Skeletal muscle satellite cell (primary cell): ENCODE measurements at regions not wholly inside any gene's neighbourhood (a gene's known extent, or its start where the extent isn't known, plus 50 kb on each side); places are given as distances from the start of the nearest gene placed in this dataset.

Source experiments
- H3K27me3 ChIP-seq: 2 replicates; pipeline ENCODE4 v1.7.0; 2013; ENCODE audit warnings: low read length; ENCODE audit not compliant: control insufficient read depth, insufficient read depth
- H3K36me3 ChIP-seq: 2 replicates; pipeline ENCODE4 v1.7.0; 2013; ENCODE audit warnings: mild to moderate bottlenecking, control low read depth, low read length; ENCODE audit not compliant: insufficient read depth
- H3K4me1 ChIP-seq: 2 replicates; pipeline ENCODE4 v1.7.0; 2013; ENCODE audit warnings: low read length; ENCODE audit not compliant: control insufficient read depth, insufficient read depth
- H3K4me2 ChIP-seq: 2 replicates; pipeline ENCODE4 v1.7.0; 2013; ENCODE audit warnings: mild to moderate bottlenecking, low read length
- H3K4me3 ChIP-seq: 2 replicates; pipeline ENCODE4 v1.7.0; 2013; ENCODE audit warnings: low read length
- H3K9ac ChIP-seq: 2 replicates; pipeline ENCODE4 v1.7.0; 2013; ENCODE audit warnings: mild to moderate bottlenecking, low read depth, low read length, moderate library complexity
- H3K9me3 ChIP-seq: replicated peaks from 2 replicates; pipeline ENCODE4 v1.7.0; 2013; ENCODE audit warnings: mild to moderate bottlenecking, control low read depth, low read length

GRCh38 chr11:70873736-70874412 is 378.5 kb downstream of the SHANK2 start:
- no peak overlapping the region for H3K9ac ChIP-seq
- no peak overlapping the region for H3K4me3 ChIP-seq
- H3K4me1 ChIP-seq = peaks cover 7% of the 10 kb centered on the region
- H3K27me3 ChIP-seq = no peaks in the 10 kb centered on the region
- H3K9me3 ChIP-seq = no peaks in the 10 kb centered on the region
- H3K36me3 ChIP-seq = no peaks in the 10 kb centered on the region
- H3K4me2 ChIP-seq = no peak overlapping the region

- Histone ChIP-seq H3K9ac (no peak overlapping the region), H3K4me2 (no peak overlapping the region), H3K36me3 (no peaks in the 10 kb centered on the region), H3K4me3 (no peak overlapping the region), H3K27me3 (no peaks in the 10 kb centered on the region), H3K9me3 (no peaks in the 10 kb centered on the region), H3K4me1 (peaks cover 7% of the 10 kb centered on the region)
These were observed 375.7 kb downstream of the SHANK2 start for GRCh38 chr11:70876685-70877084.

GRCh38 chr11:70877151-70877550 is 375.2 kb downstream of the SHANK2 start:
- no peak overlapping the region for H3K9ac ChIP-seq
- no peaks in the 10 kb centered on the region for H3K36me3 ChIP-seq
- no peaks in the 10 kb centered on the region for H3K9me3 ChIP-seq
- no peak overlapping the region for H3K4me3 ChIP-seq
- H3K27me3 ChIP-seq = no peaks in the 10 kb centered on the region
- peaks cover 2% of the 10 kb centered on the region for H3K4me1 ChIP-seq
- no peak overlapping the region for H3K4me2 ChIP-seq

- Histone ChIP-seq H3K27me3 (no peaks in the 10 kb centered on the region), H3K4me1 (no peaks in the 10 kb centered on the region), H3K9me3 (no peaks in the 10 kb centered on the region), H3K4me3 (no peak overlapping the region), H3K4me2 (no peak overlapping the region), H3K9ac (no peak overlapping the region), H3K36me3 (no peaks in the 10 kb centered on the region)
These were observed 374.0 kb downstream of the SHANK2 start for GRCh38 chr11:70878366-70878765.

- no peak overlapping the region for H3K9ac ChIP-seq
- no peaks in the 10 kb centered on the region for H3K9me3 ChIP-seq
- H3K27me3 ChIP-seq = no peaks in the 10 kb centered on the region
These were observed 372.6 kb downstream of the SHANK2 start for GRCh38 chr11:70879601-70880285.

GRCh38 chr11:70880416-70880815 is 372.0 kb downstream of the SHANK2 start:
- Histone ChIP-seq H3K9ac (no peak overlapping the region), H3K4me3 (no peak overlapping the region), H3K4me2 (no peak overlapping the region), H3K36me3 (no peaks in the 10 kb centered on the region), H3K9me3 (no peaks in the 10 kb centered on the region), H3K27me3 (no peaks in the 10 kb centered on the region), H3K4me1 (no peaks in the 10 kb centered on the region)

More at GRCh38 chr11:70879601-70880285, 372.6 kb downstream of the SHANK2 start:
- H3K4me3 ChIP-seq = no peak overlapping the region
- H3K4me1 ChIP-seq = no peaks in the 10 kb centered on the region
- no peak overlapping the region for H3K4me2 ChIP-seq
- no peaks in the 10 kb centered on the region for H3K36me3 ChIP-seq

GRCh38 chr11:70881948-70882715 is 370.2 kb downstream of the SHANK2 start:
- Histone ChIP-seq H3K36me3 (no peaks in the 10 kb centered on the region), H3K4me3 (no peak overlapping the region), H3K4me1 (peaks cover 6% of the 10 kb centered on the region), H3K9me3 (no peaks in the 10 kb centered on the region), H3K27me3 (no peaks in the 10 kb centered on the region), H3K9ac (no peak overlapping the region), H3K4me2 (no peak overlapping the region)

- H3K4me1 ChIP-seq = peaks cover 6% of the 10 kb centered on the region
- no peak overlapping the region for H3K4me3 ChIP-seq
- H3K36me3 ChIP-seq = no peaks in the 10 kb centered on the region
- H3K4me2 ChIP-seq = no peak overlapping the region
- no peak overlapping the region for H3K9ac ChIP-seq
- H3K27me3 ChIP-seq = no peaks in the 10 kb centered on the region
- H3K9me3 ChIP-seq = no peaks in the 10 kb centered on the region
These were observed 369.7 kb downstream of the SHANK2 start for GRCh38 chr11:70882716-70883085.

- Histone ChIP-seq H3K9ac (no peak overlapping the region), H3K9me3 (no peaks in the 10 kb centered on the region), H3K4me1 (peaks cover 6% of the 10 kb centered on the region), H3K4me2 (no peak overlapping the region), H3K4me3 (no peak overlapping the region), H3K36me3 (no peaks in the 10 kb centered on the region), H3K27me3 (no peaks in the 10 kb centered on the region)
These were observed 368.9 kb downstream of the SHANK2 start for GRCh38 chr11:70883323-70883940.

- H3K36me3 ChIP-seq = no peaks in the 10 kb centered on the region
- no peak overlapping the region for H3K4me2 ChIP-seq
- peaks cover 6% of the 10 kb centered on the region for H3K4me1 ChIP-seq
- H3K9me3 ChIP-seq = no peaks in the 10 kb centered on the region
- no peaks in the 10 kb centered on the region for H3K27me3 ChIP-seq
- no peak overlapping the region for H3K4me3 ChIP-seq
- no peak overlapping the region for H3K9ac ChIP-seq
These were observed 368.3 kb downstream of the SHANK2 start for GRCh38 chr11:70883973-70884623.
